Fibroblast of the aortic adventitia (primary cell): ENCODE measurements at regions not wholly inside any gene's neighbourhood (a gene's known extent, or its start where the extent isn't known, plus 50 kb on each side); places are given as distances from the start of the nearest gene placed in this dataset.

Experiments
- DNase-seq: peaks from one replicate; pipeline ENCODE4 v3.0.0-alpha.2; 2010; ENCODE audit warnings: low read depth
- H3K4me3 ChIP-seq: 2 replicates; pipeline ENCODE4 v1.5.1; 2011; ENCODE audit warnings: low read depth, mild to moderate bottlenecking, control low read depth, low read length, moderate library complexity
- CTCF ChIP-seq: IDR thresholded peaks from 2 replicates; pipeline ENCODE4 v1.5.1; 2011; ENCODE audit warnings: mild to moderate bottlenecking, low read length, control low read depth, inconsistent platforms; ENCODE audit not compliant: insufficient read depth

GRCh38 chrX:23603501-23603900 is 63.8 kb upstream of the PRDX4 start:
- TF ChIP-seq CTCF = no peak
- DNase-seq = no peak
- H3K4me3 ChIP-seq = no peak overlapping the region

GRCh38 chrX:23610495-23610894 is 56.8 kb upstream of the PRDX4 start:
- TF ChIP-seq CTCF = no peak
- no peak for DNase-seq
- H3K4me3 ChIP-seq = no peak overlapping the region

GRCh38 chrX:23612846-23613245 is 54.4 kb upstream of the PRDX4 start:
- no peak overlapping the region for H3K4me3 ChIP-seq
- DNase-seq = no peak
- TF ChIP-seq CTCF = no peak

GRCh38 chrX:23616361-23616760 is 50.9 kb upstream of the PRDX4 start:
- peak; percentile 51 for DNase-seq
- no peak overlapping the region for H3K4me3 ChIP-seq
- peak; percentile 64 for TF ChIP-seq CTCF
